ENCODE measurements at regions not wholly inside any gene's neighbourhood (a gene's known extent, or its start where the extent isn't known, plus 50 kb on each side); places are given as distances from the start of the nearest gene placed in this dataset.

DNA sequence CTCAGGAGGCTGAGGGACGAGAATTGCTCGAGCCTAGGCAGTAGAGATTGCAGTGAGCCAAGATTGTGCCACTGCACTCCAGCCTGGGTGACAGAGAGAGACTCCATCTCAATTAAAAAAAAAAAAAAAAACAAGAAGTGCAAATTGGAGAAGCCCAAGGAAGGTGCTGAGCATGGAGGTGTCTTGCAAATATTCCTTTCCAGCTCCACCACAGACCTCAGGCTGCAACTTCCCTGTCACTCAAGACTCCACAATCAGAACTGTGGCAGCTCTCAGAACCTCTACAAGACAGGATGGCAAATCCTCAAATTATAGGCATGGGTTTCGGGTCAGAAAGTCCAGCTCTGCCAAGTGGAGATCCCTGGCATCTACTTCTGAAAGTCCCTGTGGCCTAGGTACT, 104.4 kb upstream of the TIAM1 start:
- no peak overlapping the region for H3K27ac ChIP-seq (ENCODE audit: low read depth, low read length)
- DNase-seq (ENCODE audit: low read depth) = no peak
- H3K9me3 ChIP-seq (ENCODE audit: insufficient read depth, low read depth, low read length) = no peaks in the 10 kb centered on the region
- Mint-ChIP-seq H3K9me3 (ENCODE audit: unreplicated experiment) (no peaks in the 10 kb centered on the region), H3K36me3 (ENCODE audit: low read depth, unreplicated experiment) (no peaks in the 10 kb centered on the region), H3K27me3 (ENCODE audit: low read depth, unreplicated experiment) (no peaks in the 10 kb centered on the region), H3K4me1 (ENCODE audit: low read depth, unreplicated experiment) (peaks cover 13% of the 10 kb centered on the region), H3K27ac (ENCODE audit: unreplicated experiment) (no peak overlapping the region), H3K4me3 (ENCODE audit: unreplicated experiment) (no peak overlapping the region)
- no peak overlapping the region for H3K4me3 ChIP-seq (ENCODE audit: insufficient read depth, low read depth, low read length)
- H3K27me3 ChIP-seq (ENCODE audit: insufficient read depth, low read length) = no peaks in the 10 kb centered on the region
- H4K20me1 ChIP-seq (ENCODE audit: insufficient read depth, low read length) = no peaks in the 10 kb centered on the region
- FAIRE-seq = no peak
- H2AFZ ChIP-seq (ENCODE audit: low read depth, low read length) = no peak overlapping the region
- H3K4me1 ChIP-seq (ENCODE audit: insufficient read depth, low read length) = no peaks in the 10 kb centered on the region
- H3K4me2 ChIP-seq (ENCODE audit: low read length) = no peak overlapping the region
- no peak for TF ChIP-seq EZH2 (IDR thresholded peaks at IDR 0.05; ENCODE audit: insufficient read depth, low read length)
- TF ChIP-seq CTCF (IDR thresholded peaks at IDR 0.05; ENCODE audit: insufficient read depth, low read depth, low read length) = no peak
- H3K9ac ChIP-seq (ENCODE audit: low read length) = no peak overlapping the region
- H3K36me3 ChIP-seq (ENCODE audit: insufficient read depth, low read length) = no peaks in the 10 kb centered on the region
- no peaks in the 10 kb centered on the region for H3K79me2 ChIP-seq (ENCODE audit: insufficient read depth, low read length)

DNA sequence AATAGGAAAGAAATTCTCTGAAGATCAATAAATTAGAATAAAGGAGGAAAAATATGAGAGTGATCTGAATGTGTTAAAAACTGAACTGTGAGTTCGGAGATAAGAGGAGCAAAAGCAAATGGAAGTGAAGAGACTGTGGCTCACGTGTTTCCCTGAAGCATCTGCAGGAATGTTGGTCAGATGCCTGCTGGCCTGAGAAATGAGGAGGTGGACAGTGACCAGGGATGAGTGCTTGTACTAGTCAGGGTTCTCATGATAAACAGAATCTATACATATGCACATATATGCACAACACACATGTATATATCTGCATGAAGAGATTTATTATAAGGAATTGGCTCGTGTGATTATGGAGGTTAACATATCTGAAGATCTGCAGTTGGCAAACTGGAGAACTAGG, 103.4 kb upstream of the TIAM1 start:
- FAIRE-seq = no peak
- H3K4me2 ChIP-seq (ENCODE audit: low read length) = no peak overlapping the region

More for the DNA sequence above, 103.4 kb upstream of the TIAM1 start:
- Histone ChIP-seq H3K9me3 (ENCODE audit: insufficient read depth, low read depth, low read length) (no peaks in the 10 kb centered on the region), H3K9ac (ENCODE audit: low read length) (no peak overlapping the region), H3K36me3 (ENCODE audit: insufficient read depth, low read length) (no peaks in the 10 kb centered on the region), H3K27me3 (ENCODE audit: insufficient read depth, low read length) (no peaks in the 10 kb centered on the region), H4K20me1 (ENCODE audit: insufficient read depth, low read length) (no peaks in the 10 kb centered on the region), H3K4me3 (ENCODE audit: insufficient read depth, low read depth, low read length) (no peak overlapping the region), H3K79me2 (ENCODE audit: insufficient read depth, low read length) (no peaks in the 10 kb centered on the region), H3K27ac (ENCODE audit: low read depth, low read length) (no peak overlapping the region), H3K4me1 (ENCODE audit: insufficient read depth, low read length) (no peaks in the 10 kb centered on the region), H2AFZ (ENCODE audit: low read depth, low read length) (no peak overlapping the region)
- Mint-ChIP-seq H3K9me3 (ENCODE audit: unreplicated experiment) (no peaks in the 10 kb centered on the region), H3K4me3 (ENCODE audit: unreplicated experiment) (no peak overlapping the region), H3K27me3 (ENCODE audit: low read depth, unreplicated experiment) (no peaks in the 10 kb centered on the region), H3K36me3 (ENCODE audit: low read depth, unreplicated experiment) (no peaks in the 10 kb centered on the region), H3K4me1 (ENCODE audit: low read depth, unreplicated experiment) (peaks cover 13% of the 10 kb centered on the region), H3K27ac (ENCODE audit: unreplicated experiment) (peak overlapping the region; percentile 8)
- no peak for TF ChIP-seq EZH2 (IDR thresholded peaks at IDR 0.05; ENCODE audit: insufficient read depth, low read length)
- TF ChIP-seq CTCF (IDR thresholded peaks at IDR 0.05; ENCODE audit: insufficient read depth, low read depth, low read length) = no peak
- DNase-seq (ENCODE audit: low read depth) = peak; percentile 63

Measured in astrocyte (in vitro differentiated cells and primary cell).